Loucy (cell line): ENCODE measurements at regions not wholly inside any gene's neighbourhood (a gene's known extent, or its start where the extent isn't known, plus 50 kb on each side); places are given as distances from the start of the nearest gene placed in this dataset.

Experiments
- H2AFZ ChIP-seq: fragments of 200-600 bp; sonication (generic); 2 replicates; pipeline ENCODE4 v1.6.0; 2016; ENCODE audit warnings: antibody characterized with exemption, mild to moderate bottlenecking, low read length, moderate library complexity
- H3F3A ChIP-seq: fragments of 200-600 bp; 2 replicates; pipeline ENCODE4 v1.6.0; 2016; ENCODE audit warnings: antibody characterized with exemption, low read depth, mild to moderate bottlenecking
- H3K27me3 ChIP-seq: fragments of 200-600 bp; sonication (generic); 2 replicates; pipeline ENCODE4 v1.6.1; 2014; ENCODE audit warnings: low read length, mild to moderate bottlenecking; ENCODE audit not compliant: insufficient read depth, poor library complexity, severe bottlenecking
- H3K36me3 ChIP-seq: fragments of 200-600 bp; sonication (generic); 2 replicates; pipeline ENCODE4 v1.6.1; 2016; ENCODE audit warnings: low read length; ENCODE audit not compliant: insufficient read depth
- H3K4me1 ChIP-seq: fragments of 200-600 bp; sonication (generic); 2 replicates; pipeline ENCODE4 v1.5.1; 2014; ENCODE audit warnings: low read length, mild to moderate bottlenecking; ENCODE audit not compliant: insufficient read depth, poor library complexity, severe bottlenecking
- H3K4me2 ChIP-seq: fragments of 200-600 bp; sonication (generic); 2 replicates; pipeline ENCODE4 v1.6.0; 2014; ENCODE audit warnings: antibody characterized with exemption, low read length, low read depth, mild to moderate bottlenecking; ENCODE audit not compliant: poor library complexity, severe bottlenecking
- H3K4me3 ChIP-seq: fragments of 200-600 bp; sonication (generic); 2 replicates; pipeline ENCODE4 v1.5.1; 2014; ENCODE audit warnings: low read length, mild to moderate bottlenecking, mixed read lengths; ENCODE audit not compliant: poor library complexity, severe bottlenecking
- H3K79me2 ChIP-seq: fragments of 200-600 bp; sonication (generic); 2 replicates; pipeline ENCODE4 v1.6.1; 2014; ENCODE audit warnings: low read length; ENCODE audit not compliant: insufficient read depth
- H3K9ac ChIP-seq: fragments of 200-600 bp; sonication (generic); 2 replicates; pipeline ENCODE4 v1.6.0; 2014; ENCODE audit warnings: mild to moderate bottlenecking, low read depth, low read length, moderate library complexity; ENCODE audit not compliant: poor library complexity, severe bottlenecking
- H3K9me2 ChIP-seq: fragments of 200-600 bp; sonication (generic); replicated peaks from 2 replicates; pipeline ENCODE4 v1.6.1; 2016; ENCODE audit warnings: low read depth, low read length, mixed read lengths
- H3K9me3 ChIP-seq: fragments of 200-600 bp; sonication (generic); 2 replicates; pipeline ENCODE4 v1.6.1; 2014; ENCODE audit warnings: mild to moderate bottlenecking, antibody characterized with exemption, low read length, low read depth; ENCODE audit not compliant: insufficient read depth
- H4K20me1 ChIP-seq: fragments of 200-600 bp; sonication (generic); 2 replicates; pipeline ENCODE4 v1.6.0; 2014; ENCODE audit warnings: antibody characterized with exemption, low read length, mild to moderate bottlenecking; ENCODE audit not compliant: insufficient read depth, poor library complexity, severe bottlenecking
- EZH2phosphoT487 ChIP-seq: fragments of 200-600 bp; IDR thresholded peaks from 2 replicates; pipeline ENCODE4 v1.6.1; 2018; ENCODE audit warnings: antibody characterized with exemption, mild to moderate bottlenecking, moderate library complexity, borderline replicate concordance
- TF ChIP-seq, protein P1 (sequence below): fragments of 200-600 bp; sonication (generic); conservative IDR thresholded peaks from 2 replicates; pipeline ENCODE4 v1.5.1; 2014; ENCODE audit warnings: mild to moderate bottlenecking, antibody characterized with exemption, low read length

- H3F3A ChIP-seq, result no peaks in the 10 kb centered on the region
- H3K9me3 ChIP-seq, result no peaks in the 10 kb centered on the region
- H2AFZ ChIP-seq, result no peak overlapping the region
- TF ChIP-seq, protein P1, sequence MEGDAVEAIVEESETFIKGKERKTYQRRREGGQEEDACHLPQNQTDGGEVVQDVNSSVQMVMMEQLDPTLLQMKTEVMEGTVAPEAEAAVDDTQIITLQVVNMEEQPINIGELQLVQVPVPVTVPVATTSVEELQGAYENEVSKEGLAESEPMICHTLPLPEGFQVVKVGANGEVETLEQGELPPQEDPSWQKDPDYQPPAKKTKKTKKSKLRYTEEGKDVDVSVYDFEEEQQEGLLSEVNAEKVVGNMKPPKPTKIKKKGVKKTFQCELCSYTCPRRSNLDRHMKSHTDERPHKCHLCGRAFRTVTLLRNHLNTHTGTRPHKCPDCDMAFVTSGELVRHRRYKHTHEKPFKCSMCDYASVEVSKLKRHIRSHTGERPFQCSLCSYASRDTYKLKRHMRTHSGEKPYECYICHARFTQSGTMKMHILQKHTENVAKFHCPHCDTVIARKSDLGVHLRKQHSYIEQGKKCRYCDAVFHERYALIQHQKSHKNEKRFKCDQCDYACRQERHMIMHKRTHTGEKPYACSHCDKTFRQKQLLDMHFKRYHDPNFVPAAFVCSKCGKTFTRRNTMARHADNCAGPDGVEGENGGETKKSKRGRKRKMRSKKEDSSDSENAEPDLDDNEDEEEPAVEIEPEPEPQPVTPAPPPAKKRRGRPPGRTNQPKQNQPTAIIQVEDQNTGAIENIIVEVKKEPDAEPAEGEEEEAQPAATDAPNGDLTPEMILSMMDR, result no peak
- TF ChIP-seq EZH2phosphoT487, result no peak
- no peak overlapping the region for H3K4me3 ChIP-seq
- no peaks in the 10 kb centered on the region for H3K9me2 ChIP-seq
- H3K79me2 ChIP-seq, result no peaks in the 10 kb centered on the region
- no peak overlapping the region for H3K9ac ChIP-seq
- no peaks in the 10 kb centered on the region for H3K4me1 ChIP-seq
- H4K20me1 ChIP-seq, result no peaks in the 10 kb centered on the region
- H3K4me2 ChIP-seq, result no peak overlapping the region
- H3K27me3 ChIP-seq, result no peaks in the 10 kb centered on the region
- no peaks in the 10 kb centered on the region for H3K36me3 ChIP-seq
These were observed 98.4 kb upstream of the BTG1 start for GRCh38 chr12:92244036-92244435.

GRCh38 chr12:92242907-92243306 is 97.3 kb upstream of the BTG1 start:
- H3K36me3 ChIP-seq, result no peaks in the 10 kb centered on the region
- H3K79me2 ChIP-seq, result no peaks in the 10 kb centered on the region
- no peak overlapping the region for H2AFZ ChIP-seq
- H3F3A ChIP-seq, result no peaks in the 10 kb centered on the region
- no peaks in the 10 kb centered on the region for H3K9me3 ChIP-seq
- TF ChIP-seq, protein P1, result no peak
- no peak for TF ChIP-seq EZH2phosphoT487
- H3K4me2 ChIP-seq, result no peak overlapping the region
- no peaks in the 10 kb centered on the region for H3K9me2 ChIP-seq
- H3K4me3 ChIP-seq, result no peak overlapping the region
- H3K27me3 ChIP-seq, result no peaks in the 10 kb centered on the region
- H3K4me1 ChIP-seq, result no peaks in the 10 kb centered on the region
- H3K9ac ChIP-seq, result no peak overlapping the region
- no peaks in the 10 kb centered on the region for H4K20me1 ChIP-seq

GRCh38 chr12:92237762-92238523 is 92.3 kb upstream of the BTG1 start:
- H3K9me3 ChIP-seq, result no peaks in the 10 kb centered on the region
- H3K9ac ChIP-seq, result no peak overlapping the region
- H3F3A ChIP-seq, result no peaks in the 10 kb centered on the region
- H3K79me2 ChIP-seq, result no peaks in the 10 kb centered on the region
- no peaks in the 10 kb centered on the region for H3K27me3 ChIP-seq
- no peak overlapping the region for H3K4me3 ChIP-seq
- no peaks in the 10 kb centered on the region for H3K36me3 ChIP-seq
- H3K4me2 ChIP-seq, result no peak overlapping the region
- no peak overlapping the region for H2AFZ ChIP-seq
- no peak for TF ChIP-seq EZH2phosphoT487
- TF ChIP-seq, protein P1, result no peak
- no peaks in the 10 kb centered on the region for H3K9me2 ChIP-seq
- peaks cover 5% of the 10 kb centered on the region for H3K4me1 ChIP-seq
- no peaks in the 10 kb centered on the region for H4K20me1 ChIP-seq
